ENCODE measurements at regions not wholly inside any gene's neighbourhood (a gene's known extent, or its start where the extent isn't known, plus 50 kb on each side); places are given as distances from the start of the nearest gene placed in this dataset.

- DNase-seq (ENCODE audit: low spot score, unreplicated experiment): no peak
- TF ChIP-seq CTCF (IDR thresholded peaks at IDR 0.05; ENCODE audit: unreplicated experiment): no peak
- H3K4me3 Mint-ChIP-seq (ENCODE audit: low read depth): no peak overlapping the region
- H3K4me1 Mint-ChIP-seq (ENCODE audit: low read depth): peaks cover 18% of the 10 kb centered on the region
- H3K27ac Mint-ChIP-seq: peak overlapping the region; percentile 39
- no peaks in the 10 kb centered on the region for H3K36me3 Mint-ChIP-seq (ENCODE audit: insufficient read depth)
- H3K27me3 Mint-ChIP-seq: no peaks in the 10 kb centered on the region
- H3K9me3 Mint-ChIP-seq (ENCODE audit: low read depth): no peaks in the 10 kb centered on the region
Measured at GRCh38 chr6:21402368-21402767, 191.2 kb upstream of the SOX4 start.

GRCh38 chr6:21404577-21404976 is 189.0 kb upstream of the SOX4 start:
- H3K4me1 Mint-ChIP-seq (ENCODE audit: low read depth): peaks cover 17% of the 10 kb centered on the region
- H3K4me3 Mint-ChIP-seq (ENCODE audit: low read depth): no peak overlapping the region
- no peaks in the 10 kb centered on the region for H3K36me3 Mint-ChIP-seq (ENCODE audit: insufficient read depth)
- H3K27me3 Mint-ChIP-seq: no peaks in the 10 kb centered on the region
- no peak for TF ChIP-seq CTCF (IDR thresholded peaks at IDR 0.05; ENCODE audit: unreplicated experiment)
- DNase-seq (ENCODE audit: low spot score, unreplicated experiment): no peak
- no peak overlapping the region for H3K27ac Mint-ChIP-seq
- H3K9me3 Mint-ChIP-seq (ENCODE audit: low read depth): peaks cover 6% of the 10 kb centered on the region

- peaks cover 1% of the 10 kb centered on the region for H3K36me3 Mint-ChIP-seq (ENCODE audit: insufficient read depth)
- no peak for DNase-seq (ENCODE audit: low spot score, unreplicated experiment)
- no peak overlapping the region for H3K4me3 Mint-ChIP-seq (ENCODE audit: low read depth)
- no peak for TF ChIP-seq CTCF (IDR thresholded peaks at IDR 0.05; ENCODE audit: unreplicated experiment)
- H3K4me1 Mint-ChIP-seq (ENCODE audit: low read depth): peaks cover 17% of the 10 kb centered on the region
- H3K27ac Mint-ChIP-seq: no peak overlapping the region
- H3K27me3 Mint-ChIP-seq: no peaks in the 10 kb centered on the region
- H3K9me3 Mint-ChIP-seq (ENCODE audit: low read depth): peaks cover 9% of the 10 kb centered on the region
Measured at GRCh38 chr6:21406316-21406715, 187.2 kb upstream of the SOX4 start.

- H3K27me3 Mint-ChIP-seq: no peaks in the 10 kb centered on the region
- no peak for DNase-seq (ENCODE audit: low spot score, unreplicated experiment)
- H3K36me3 Mint-ChIP-seq (ENCODE audit: insufficient read depth): peaks cover 1% of the 10 kb centered on the region
- TF ChIP-seq CTCF (IDR thresholded peaks at IDR 0.05; ENCODE audit: unreplicated experiment): no peak
- no peak overlapping the region for H3K27ac Mint-ChIP-seq
- H3K4me3 Mint-ChIP-seq (ENCODE audit: low read depth): no peak overlapping the region
- H3K9me3 Mint-ChIP-seq (ENCODE audit: low read depth): peaks cover 12% of the 10 kb centered on the region
- peaks cover 3% of the 10 kb centered on the region for H3K4me1 Mint-ChIP-seq (ENCODE audit: low read depth)
Measured at GRCh38 chr6:21409231-21409630, 184.3 kb upstream of the SOX4 start.

GRCh38 chr6:21413428-21413827 is 180.1 kb upstream of the SOX4 start:
- DNase-seq (ENCODE audit: low spot score, unreplicated experiment): no peak
- Mint-ChIP-seq H3K4me3 (ENCODE audit: low read depth) (no peak overlapping the region), H3K9me3 (ENCODE audit: low read depth) (peaks cover 9% of the 10 kb centered on the region), H3K36me3 (ENCODE audit: insufficient read depth) (peaks cover 1% of the 10 kb centered on the region), H3K4me1 (ENCODE audit: low read depth) (no peaks in the 10 kb centered on the region), H3K27me3 (no peaks in the 10 kb centered on the region), H3K27ac (no peak overlapping the region)
- TF ChIP-seq CTCF (IDR thresholded peaks at IDR 0.05; ENCODE audit: unreplicated experiment): no peak
